ENCODE measurements at regions not wholly inside any gene's neighbourhood (a gene's known extent, or its start where the extent isn't known, plus 50 kb on each side); places are given as distances from the start of the nearest gene placed in this dataset.

DNA sequence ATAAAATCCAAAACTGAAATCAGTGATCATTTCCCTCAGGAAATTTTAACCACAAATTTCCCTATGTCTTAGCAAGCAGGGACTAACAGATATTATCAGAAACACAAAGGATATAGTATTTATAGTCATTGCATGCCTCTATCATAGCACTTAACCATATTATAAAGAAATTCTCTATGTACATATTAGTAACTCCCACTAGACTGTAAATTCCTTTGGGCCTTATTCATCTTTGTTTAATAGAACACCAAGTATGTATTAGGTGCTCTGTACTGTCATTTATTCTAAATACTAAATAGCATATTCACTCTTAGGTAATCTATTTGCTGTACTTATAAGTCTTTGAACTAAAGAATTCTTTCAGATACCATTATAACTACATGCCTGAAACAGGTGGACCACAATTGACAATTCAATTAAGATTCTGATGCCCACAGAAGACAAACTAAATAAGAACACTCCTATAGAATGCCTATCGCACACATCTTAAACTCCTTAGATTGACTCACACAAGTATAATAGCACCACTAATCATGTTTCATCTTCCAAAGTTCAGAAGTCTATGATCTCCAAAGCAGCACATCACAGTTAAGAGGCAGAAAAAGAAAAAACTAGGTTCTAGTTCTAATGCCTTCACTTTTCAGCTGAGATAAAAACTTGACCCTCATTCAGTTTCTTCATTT lies 134.1 kb downstream of the FSCB start (continued):
- TF ChIP-seq CTCF (conservative IDR thresholded peaks at IDR 0.05; ENCODE audit: low read depth in 2 of 2) (no peak), POLR2AphosphoS5 (IDR thresholded peaks at IDR 0.05; ENCODE audit: low read depth) (no peak), EZH2 (IDR thresholded peaks at IDR 0.05; ENCODE audit: low read depth, unreplicated experiment) (no peak), ZNF114 (CRISPR knock-in tag; IDR thresholded peaks at IDR 0.05) (no peak), STAT1 (IDR thresholded peaks at IDR 0.05; ENCODE audit: unreplicated experiment) (no peak), JUNB (IDR thresholded peaks at IDR 0.05; ENCODE audit: unreplicated experiment) (no peak), EZH2phosphoT487 (IDR thresholded peaks at IDR 0.05; ENCODE audit: unreplicated experiment) (no peak)
- TF ChIP-seq, protein P1, sequence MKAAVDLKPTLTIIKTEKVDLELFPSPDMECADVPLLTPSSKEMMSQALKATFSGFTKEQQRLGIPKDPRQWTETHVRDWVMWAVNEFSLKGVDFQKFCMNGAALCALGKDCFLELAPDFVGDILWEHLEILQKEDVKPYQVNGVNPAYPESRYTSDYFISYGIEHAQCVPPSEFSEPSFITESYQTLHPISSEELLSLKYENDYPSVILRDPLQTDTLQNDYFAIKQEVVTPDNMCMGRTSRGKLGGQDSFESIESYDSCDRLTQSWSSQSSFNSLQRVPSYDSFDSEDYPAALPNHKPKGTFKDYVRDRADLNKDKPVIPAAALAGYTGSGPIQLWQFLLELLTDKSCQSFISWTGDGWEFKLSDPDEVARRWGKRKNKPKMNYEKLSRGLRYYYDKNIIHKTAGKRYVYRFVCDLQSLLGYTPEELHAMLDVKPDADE (IDR thresholded peaks at IDR 0.05) = no peak

DNA sequence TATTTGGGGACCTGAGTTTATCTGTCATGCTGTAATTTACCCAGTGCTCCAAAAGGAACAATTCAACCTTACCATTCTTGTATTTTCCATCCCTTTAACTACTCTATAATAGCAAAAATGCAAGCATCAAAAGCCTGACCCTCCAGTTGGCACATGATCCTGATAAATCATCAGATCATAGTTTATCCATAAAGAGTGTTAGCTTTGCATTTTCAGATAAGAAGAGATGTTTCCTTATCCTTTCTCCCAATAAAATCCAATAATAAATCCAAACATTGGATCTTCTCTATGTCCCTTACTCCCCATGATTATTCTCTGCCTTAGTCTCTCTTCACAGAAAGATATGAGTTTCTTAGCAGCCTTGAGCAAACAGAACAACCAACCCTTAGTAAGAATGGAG lies 134.9 kb downstream of the FSCB start:
- Histone ChIP-seq H3K27ac (ENCODE audit: low read depth) (no peak overlapping the region), H3K4me2 (no peak overlapping the region), H3K4me3 (no peak overlapping the region), H3K79me2 (replicated peaks; ENCODE audit: insufficient read depth) (no peaks in the 10 kb centered on the region), H3K27me3 (ENCODE audit: insufficient read depth) (no peaks in the 10 kb centered on the region), H3F3A (replicated peaks; ENCODE audit: low read depth) (no peaks in the 10 kb centered on the region), H3K36me3 (ENCODE audit: insufficient read depth) (peaks cover 17% of the 10 kb centered on the region), H3K4me1 (ENCODE audit: insufficient read depth) (no peaks in the 10 kb centered on the region), H2AFZ (no peak overlapping the region), H3K9me2 (ENCODE audit: insufficient read depth) (no peaks in the 10 kb centered on the region), H4K20me1 (replicated peaks; ENCODE audit: insufficient read depth) (no peaks in the 10 kb centered on the region)
- H3K4me3 Mint-ChIP-seq = no peak overlapping the region
- no peak for DNase-seq (ENCODE audit: low spot score)
- peaks cover 34% of the 10 kb centered on the region for H3K9me3 Mint-ChIP-seq
- H3K27me3 Mint-ChIP-seq (ENCODE audit: insufficient read depth, low read depth, poor library complexity) = no peaks in the 10 kb centered on the region
- no peak for ATAC-seq
- no peak overlapping the region for H3K27ac Mint-ChIP-seq
- H3K36me3 Mint-ChIP-seq (ENCODE audit: low read depth) = peaks cover 23% of the 10 kb centered on the region
- H3K4me1 Mint-ChIP-seq = no peaks in the 10 kb centered on the region
- TF ChIP-seq CTCF (conservative IDR thresholded peaks at IDR 0.05; ENCODE audit: low read depth in 2 of 2) (no peak), JUNB (IDR thresholded peaks at IDR 0.05; ENCODE audit: unreplicated experiment) (no peak), NANOG (IDR thresholded peaks at IDR 0.05; ENCODE audit: borderline replicate concordance) (no peak), EZH2phosphoT487 (IDR thresholded peaks at IDR 0.05; ENCODE audit: unreplicated experiment) (no peak)
- TF ChIP-seq, protein P2, sequence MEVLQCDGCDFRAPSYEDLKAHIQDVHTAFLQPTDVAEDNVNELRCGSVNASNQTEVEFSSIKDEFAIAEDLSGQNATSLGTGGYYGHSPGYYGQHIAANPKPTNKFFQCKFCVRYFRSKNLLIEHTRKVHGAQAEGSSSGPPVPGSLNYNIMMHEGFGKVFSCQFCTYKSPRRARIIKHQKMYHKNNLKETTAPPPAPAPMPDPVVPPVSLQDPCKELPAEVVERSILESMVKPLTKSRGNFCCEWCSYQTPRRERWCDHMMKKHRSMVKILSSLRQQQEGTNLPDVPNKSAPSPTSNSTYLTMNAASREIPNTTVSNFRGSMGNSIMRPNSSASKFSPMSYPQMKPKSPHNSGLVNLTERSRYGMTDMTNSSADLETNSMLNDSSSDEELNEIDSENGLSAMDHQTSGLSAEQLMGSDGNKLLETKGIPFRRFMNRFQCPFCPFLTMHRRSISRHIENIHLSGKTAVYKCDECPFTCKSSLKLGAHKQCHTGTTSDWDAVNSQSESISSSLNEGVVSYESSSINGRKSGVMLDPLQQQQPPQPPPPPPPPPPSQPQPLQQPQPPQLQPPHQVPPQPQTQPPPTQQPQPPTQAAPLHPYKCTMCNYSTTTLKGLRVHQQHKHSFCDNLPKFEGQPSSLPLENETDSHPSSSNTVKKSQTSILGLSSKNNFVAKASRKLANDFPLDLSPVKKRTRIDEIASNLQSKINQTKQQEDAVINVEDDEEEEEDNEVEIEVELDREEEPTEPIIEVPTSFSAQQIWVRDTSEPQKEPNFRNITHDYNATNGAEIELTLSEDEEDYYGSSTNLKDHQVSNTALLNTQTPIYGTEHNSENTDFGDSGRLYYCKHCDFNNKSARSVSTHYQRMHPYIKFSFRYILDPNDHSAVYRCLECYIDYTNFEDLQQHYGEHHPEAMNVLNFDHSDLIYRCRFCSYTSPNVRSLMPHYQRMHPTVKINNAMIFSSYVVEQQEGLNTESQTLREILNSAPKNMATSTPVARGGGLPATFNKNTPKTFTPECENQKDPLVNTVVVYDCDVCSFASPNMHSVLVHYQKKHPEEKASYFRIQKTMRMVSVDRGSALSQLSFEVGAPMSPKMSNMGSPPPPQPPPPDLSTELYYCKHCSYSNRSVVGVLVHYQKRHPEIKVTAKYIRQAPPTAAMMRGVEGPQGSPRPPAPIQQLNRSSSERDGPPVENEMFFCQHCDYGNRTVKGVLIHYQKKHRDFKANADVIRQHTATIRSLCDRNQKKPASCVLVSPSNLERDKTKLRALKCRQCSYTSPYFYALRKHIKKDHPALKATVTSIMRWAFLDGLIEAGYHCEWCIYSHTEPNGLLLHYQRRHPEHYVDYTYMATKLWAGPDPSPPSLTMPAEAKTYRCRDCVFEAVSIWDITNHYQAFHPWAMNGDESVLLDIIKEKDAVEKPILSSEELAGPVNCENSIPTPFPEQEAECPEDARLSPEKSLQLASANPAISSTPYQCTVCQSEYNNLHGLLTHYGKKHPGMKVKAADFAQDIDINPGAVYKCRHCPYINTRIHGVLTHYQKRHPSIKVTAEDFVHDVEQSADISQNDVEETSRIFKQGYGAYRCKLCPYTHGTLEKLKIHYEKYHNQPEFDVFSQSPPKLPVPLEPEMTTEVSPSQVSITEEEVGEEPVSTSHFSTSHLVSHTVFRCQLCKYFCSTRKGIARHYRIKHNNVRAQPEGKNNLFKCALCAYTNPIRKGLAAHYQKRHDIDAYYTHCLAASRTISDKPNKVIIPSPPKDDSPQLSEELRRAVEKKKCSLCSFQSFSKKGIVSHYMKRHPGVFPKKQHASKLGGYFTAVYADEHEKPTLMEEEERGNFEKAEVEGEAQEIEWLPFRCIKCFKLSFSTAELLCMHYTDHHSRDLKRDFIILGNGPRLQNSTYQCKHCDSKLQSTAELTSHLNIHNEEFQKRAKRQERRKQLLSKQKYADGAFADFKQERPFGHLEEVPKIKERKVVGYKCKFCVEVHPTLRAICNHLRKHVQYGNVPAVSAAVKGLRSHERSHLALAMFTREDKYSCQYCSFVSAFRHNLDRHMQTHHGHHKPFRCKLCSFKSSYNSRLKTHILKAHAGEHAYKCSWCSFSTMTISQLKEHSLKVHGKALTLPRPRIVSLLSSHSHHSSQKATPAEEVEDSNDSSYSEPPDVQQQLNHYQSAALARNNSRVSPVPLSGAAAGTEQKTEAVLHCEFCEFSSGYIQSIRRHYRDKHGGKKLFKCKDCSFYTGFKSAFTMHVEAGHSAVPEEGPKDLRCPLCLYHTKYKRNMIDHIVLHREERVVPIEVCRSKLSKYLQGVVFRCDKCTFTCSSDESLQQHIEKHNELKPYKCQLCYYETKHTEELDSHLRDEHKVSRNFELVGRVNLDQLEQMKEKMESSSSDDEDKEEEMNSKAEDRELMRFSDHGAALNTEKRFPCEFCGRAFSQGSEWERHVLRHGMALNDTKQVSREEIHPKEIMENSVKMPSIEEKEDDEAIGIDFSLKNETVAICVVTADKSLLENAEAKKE (CRISPR knock-in tag; IDR thresholded peaks at IDR 0.05) = no peak

All from GM23338 (cell line).